Endothelial cell of umbilical vein (primary cell): ENCODE measurements at regions not wholly inside any gene's neighbourhood (a gene's known extent, or its start where the extent isn't known, plus 50 kb on each side); places are given as distances from the start of the nearest gene placed in this dataset.

Source experiments
- BruUV-seq: library from RNA; stranded (reverse); fragments of 400-500 nt; replicated peaks from 2 replicates; lab custom pipeline; 2021; lab: Mats Ljungman, UMichigan
- CTCF ChIA-PET: fragments of 300-600, 350-600 bp; sonication (Branson Sonifier 250); formaldehyde crosslinking; loops from one replicate; lab custom pipeline; 2021; ENCODE audit warnings: antibody characterized with exemption, inconsistent platforms; lab: Charles Lee
- POLR2A ChIA-PET: fragments of 300-600, 350-600 bp; sonication (Branson Sonifier 250); formaldehyde crosslinking; loops from one replicate; lab custom pipeline; 2021; ENCODE audit warnings: antibody characterized with exemption, inconsistent platforms; lab: Charles Lee
- DNase-seq: peaks from one replicate; pipeline ENCODE4 v3.0.0-alpha.2; 2011; ENCODE audit warnings: low read depth, low spot score
- FAIRE-seq: peaks from 2 replicates; lab custom pipeline; 2011; peaks lifted over from hg19 to GRCh38; lab: Jason Lieb, UNC
- H2AFZ ChIP-seq: 2 replicates; pipeline ENCODE4 v1.6.0; 2012; ENCODE audit warnings: low read depth, low read length, control low read depth, inconsistent platforms
- H3K27ac ChIP-seq: 2 replicates; pipeline ENCODE4 v1.5.1; 2011; ENCODE audit warnings: low read depth, mild to moderate bottlenecking, control low read depth, low read length, moderate library complexity; ENCODE audit not compliant: insufficient read depth
- H3K27me3 ChIP-seq, 2 experiments: 2 replicates each; pipeline versions ENCODE4 v1.6.0 to v1.6.1; 2011; ENCODE audit warnings: low read length in 2 of 2, mixed read lengths in 1 of 2; ENCODE audit not compliant: control insufficient read depth in 2 of 2, insufficient read depth in 2 of 2
- H3K36me3 ChIP-seq, 2 experiments: 2 replicates in 1 of 2; 3 replicates in 1 of 2; pipeline ENCODE4 v1.5.1; 2011; ENCODE audit warnings: low read length in 2 of 2, mild to moderate bottlenecking in 1 of 2, moderate library complexity in 1 of 2; ENCODE audit not compliant: control insufficient read depth in 2 of 2, insufficient read depth in 2 of 2; ENCODE audit errors: extremely low read depth in 1 of 2
- H3K4me1 ChIP-seq: 3 replicates; pipeline ENCODE4 v1.5.1; 2011; ENCODE audit warnings: mild to moderate bottlenecking, low read length; ENCODE audit not compliant: control insufficient read depth, insufficient read depth; ENCODE audit errors: extremely low read depth
- H3K4me2 ChIP-seq: 2 replicates; pipeline ENCODE4 v1.6.1; 2011; ENCODE audit warnings: low read length, control low read depth, mixed read lengths; ENCODE audit not compliant: insufficient read depth
- H3K4me3 ChIP-seq, 3 experiments: fragments of 200-600 bp in 1 of 3; sonication (generic), shearing (Covaris generic) in 1 of 3; replicated peaks in 1 of 3; 2 replicates each; pipeline ENCODE4 v1.5.1; 2011 to 2016; ENCODE audit warnings: control low read depth in 3 of 3, low read length in 3 of 3, mild to moderate bottlenecking in 2 of 3, inconsistent platforms in 1 of 3, low read depth in 1 of 3, moderate library complexity in 1 of 3; ENCODE audit not compliant: insufficient read depth in 1 of 3
- H3K79me2 ChIP-seq: 2 replicates; pipeline ENCODE4 v1.6.0; 2012; ENCODE audit warnings: low read length, inconsistent platforms; ENCODE audit not compliant: control insufficient read depth, insufficient read depth
- H3K9ac ChIP-seq: replicated peaks from 2 replicates; pipeline ENCODE3; 2011; ENCODE audit warnings: low read length, control low read depth; ENCODE audit not compliant: insufficient read depth; ENCODE audit errors: extremely low read depth
- H3K9me1 ChIP-seq: replicated peaks from 3 replicates; pipeline ENCODE4 v1.6.0; 2011; ENCODE audit warnings: mild to moderate bottlenecking, low read length; ENCODE audit not compliant: control insufficient read depth, insufficient read depth; ENCODE audit errors: extremely low read depth
- H3K9me3 ChIP-seq: replicated peaks from 2 replicates; pipeline ENCODE4 v1.5.1; 2012; ENCODE audit warnings: low read length, inconsistent platforms; ENCODE audit not compliant: control insufficient read depth, insufficient read depth
- H4K20me1 ChIP-seq: replicated peaks from 2 replicates; pipeline ENCODE3; 2011; ENCODE audit warnings: mild to moderate bottlenecking, low read length; ENCODE audit not compliant: control insufficient read depth, insufficient read depth; ENCODE audit errors: extremely low read depth
- EZH2 ChIP-seq: IDR thresholded peaks from 2 replicates; pipeline ENCODE4 v1.6.1; 2012; ENCODE audit warnings: borderline replicate concordance, low read depth, mild to moderate bottlenecking, moderate library complexity, low read length, inconsistent platforms; ENCODE audit not compliant: severe bottlenecking
- FOS ChIP-seq: IDR thresholded peaks from 2 replicates; pipeline ENCODE4 v1.6.1; 2011; ENCODE audit warnings: mild to moderate bottlenecking, low read length, moderate library complexity, borderline replicate concordance; ENCODE audit not compliant: insufficient read depth
- GATA2 ChIP-seq: IDR thresholded peaks from 2 replicates; pipeline ENCODE4 v1.7.0; 2011; ENCODE audit warnings: low read depth, mild to moderate bottlenecking, moderate library complexity, mixed read lengths, low read length; ENCODE audit not compliant: insufficient read length, insufficient read depth
- JUN ChIP-seq: IDR thresholded peaks from 2 replicates; pipeline ENCODE4 v1.6.1; 2011; ENCODE audit warnings: borderline replicate concordance, low read depth; ENCODE audit not compliant: insufficient read length, insufficient read depth
- MYC ChIP-seq: IDR thresholded peaks from one replicate; pipeline ENCODE4 v1.6.1; 2011; ENCODE audit warnings: mild to moderate bottlenecking, low read depth, low read length
- POLR2A ChIP-seq: IDR thresholded peaks from 2 replicates; pipeline ENCODE4 v1.6.1; 2012; ENCODE audit warnings: low read depth, mild to moderate bottlenecking, control low read depth, low read length
- POLR2AphosphoS5 ChIP-seq: IDR thresholded peaks from 2 replicates; pipeline ENCODE4 v1.6.1; 2012; ENCODE audit warnings: low read depth, mild to moderate bottlenecking, control low read depth, low read length, moderate library complexity; ENCODE audit not compliant: insufficient read depth
- dilution Hi-C: fragments of 300-500 bp; cut with MboI; formaldehyde crosslinking; loops from one replicate; pipeline ENCODE4 v1.15.0; 2019; ENCODE audit warnings: low sequenced_read_pairs; ENCODE audit not compliant: extremely low pct_ligation_motif_present
- intact Hi-C: fragments of 100-400 bp; cut with micrococcal nuclease; formaldehyde crosslinking; loops from one replicate; pipeline ENCODE4 v1.10.0; 2022
- TF ChIP-seq, protein P1 (sequence below): IDR thresholded peaks from 2 replicates; pipeline ENCODE4 v1.6.1; 2011; ENCODE audit not compliant: insufficient read depth, insufficient read length
- TF ChIP-seq, protein P2 (sequence below), 2 donors: IDR thresholded peaks; 1 replicate in 1 of 2; 2 replicates in 1 of 2; pipeline ENCODE4 v1.5.1; 2011; ENCODE audit warnings: low read length in 2 of 2, mild to moderate bottlenecking in 2 of 2, moderate library complexity in 2 of 2, control low read depth in 1 of 2, inconsistent platforms in 1 of 2, low read depth in 1 of 2; ENCODE audit not compliant: insufficient read depth in 1 of 2; ENCODE audit errors: extremely low read depth in 1 of 2

DNA sequence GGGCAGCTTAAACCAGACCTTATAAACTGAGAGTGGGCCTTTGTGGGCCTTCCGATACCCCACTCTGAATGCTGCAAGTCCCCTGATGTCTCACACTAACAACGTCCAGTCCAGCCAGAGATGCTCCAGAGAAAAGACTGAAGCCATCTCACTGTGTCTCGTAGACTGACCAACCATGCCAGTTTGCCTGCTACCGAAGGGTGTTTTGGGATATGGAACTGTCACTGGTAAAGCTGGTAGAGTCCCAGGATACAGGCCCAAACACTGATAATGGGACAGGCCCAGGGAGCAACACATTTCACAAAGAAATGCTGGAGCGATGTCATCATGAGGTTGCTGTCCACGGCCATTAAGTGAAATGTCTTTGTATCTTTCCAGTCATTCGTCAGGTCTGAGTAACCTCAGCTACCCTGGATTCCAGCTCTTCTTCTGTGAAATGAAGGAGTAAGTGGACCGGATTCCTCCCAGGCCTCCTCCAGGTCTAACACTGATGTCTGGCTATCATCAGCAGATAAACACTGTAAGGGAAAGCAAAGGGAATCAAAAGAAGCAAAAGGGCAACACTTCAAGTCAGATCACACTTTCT lies 81.6 kb downstream of the SLC5A7 start:
- Histone ChIP-seq H3K9ac (no peak overlapping the region), H3K27me3 (no peaks in the 10 kb centered on the region), H3K4me3 (no peak overlapping the region), H3K4me2 (no peak overlapping the region), H3K79me2 (no peaks in the 10 kb centered on the region), H3K36me3 (no peaks in the 10 kb centered on the region), H3K27ac (no peak overlapping the region), H3K9me3 (peaks cover 5% of the 10 kb centered on the region), H3K9me1 (no peaks in the 10 kb centered on the region), H4K20me1 (no peaks in the 10 kb centered on the region), H2AFZ (no peak overlapping the region), H3K4me1 (no peaks in the 10 kb centered on the region)
- intact Hi-C loops: no loop called here
- BruUV-seq: no TSS peak
- FAIRE-seq: no peak
- TF ChIP-seq MYC (no peak), POLR2AphosphoS5 (no peak), EZH2 (no peak), GATA2 (no peak), POLR2A (no peak), JUN (no peak), FOS (no peak)
- TF ChIP-seq, protein P1, sequence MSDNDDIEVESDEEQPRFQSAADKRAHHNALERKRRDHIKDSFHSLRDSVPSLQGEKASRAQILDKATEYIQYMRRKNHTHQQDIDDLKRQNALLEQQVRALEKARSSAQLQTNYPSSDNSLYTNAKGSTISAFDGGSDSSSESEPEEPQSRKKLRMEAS: no peak
- TF ChIP-seq, protein P2, sequence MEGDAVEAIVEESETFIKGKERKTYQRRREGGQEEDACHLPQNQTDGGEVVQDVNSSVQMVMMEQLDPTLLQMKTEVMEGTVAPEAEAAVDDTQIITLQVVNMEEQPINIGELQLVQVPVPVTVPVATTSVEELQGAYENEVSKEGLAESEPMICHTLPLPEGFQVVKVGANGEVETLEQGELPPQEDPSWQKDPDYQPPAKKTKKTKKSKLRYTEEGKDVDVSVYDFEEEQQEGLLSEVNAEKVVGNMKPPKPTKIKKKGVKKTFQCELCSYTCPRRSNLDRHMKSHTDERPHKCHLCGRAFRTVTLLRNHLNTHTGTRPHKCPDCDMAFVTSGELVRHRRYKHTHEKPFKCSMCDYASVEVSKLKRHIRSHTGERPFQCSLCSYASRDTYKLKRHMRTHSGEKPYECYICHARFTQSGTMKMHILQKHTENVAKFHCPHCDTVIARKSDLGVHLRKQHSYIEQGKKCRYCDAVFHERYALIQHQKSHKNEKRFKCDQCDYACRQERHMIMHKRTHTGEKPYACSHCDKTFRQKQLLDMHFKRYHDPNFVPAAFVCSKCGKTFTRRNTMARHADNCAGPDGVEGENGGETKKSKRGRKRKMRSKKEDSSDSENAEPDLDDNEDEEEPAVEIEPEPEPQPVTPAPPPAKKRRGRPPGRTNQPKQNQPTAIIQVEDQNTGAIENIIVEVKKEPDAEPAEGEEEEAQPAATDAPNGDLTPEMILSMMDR (IDR thresholded peaks at IDR 0.05; ENCODE audit: extremely low read depth in 1 of 2, insufficient read depth in 1 of 2, low read depth in 1 of 2, low read length in 2 of 2): no peak
- dilution Hi-C loops: no loop called here
- POLR2A ChIA-PET: no interaction called here
- CTCF ChIA-PET: no interaction called here
- no peak for DNase-seq
